ENCODE measurements at regions not wholly inside any gene's neighbourhood (a gene's known extent, or its start where the extent isn't known, plus 50 kb on each side); places are given as distances from the start of the nearest gene placed in this dataset.

DNA sequence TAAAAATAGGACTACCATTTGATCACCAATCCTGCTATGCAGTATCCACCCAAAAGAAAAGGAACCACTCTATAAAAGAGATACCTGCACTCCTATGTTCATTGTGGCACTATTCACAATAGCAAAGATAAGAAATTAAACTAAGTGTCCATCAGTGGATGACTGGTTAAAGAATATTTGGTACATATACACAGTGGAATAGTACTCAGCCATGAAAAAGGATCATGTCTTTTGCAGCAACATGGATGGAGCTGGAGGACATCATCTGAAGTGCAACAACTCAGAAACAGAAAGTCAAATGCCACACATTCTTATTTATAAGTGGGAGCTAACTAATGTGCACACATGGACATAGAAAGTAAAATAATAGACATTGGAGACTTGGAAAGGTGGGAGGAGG is 116.4 kb downstream of the PFKFB3 start:
- Histone ChIP-seq H3K4me2 (ENCODE audit: unreplicated experiment) (no peak overlapping the region), H3K4me3 (no peak overlapping the region), H3K9ac (no peak overlapping the region), H4K20me1 (ENCODE audit: insufficient read depth) (no peaks in the 10 kb centered on the region), H3K4me1 (ENCODE audit: insufficient read depth) (peaks cover 3% of the 10 kb centered on the region; the same call in 1 of the 2 replicates), H3K9me2 (ENCODE audit: insufficient read depth) (no peaks in the 10 kb centered on the region), H3K27ac (no peak overlapping the region), H3K9me3 (ENCODE audit: low read depth) (no peaks in the 10 kb centered on the region), H3K36me3 (ENCODE audit: low read depth) (no peaks in the 10 kb centered on the region), H2AFZ (no peak overlapping the region), H3K79me2 (ENCODE audit: insufficient read depth) (no peaks in the 10 kb centered on the region), H3F3A (ENCODE audit: insufficient read depth) (no peaks in the 10 kb centered on the region), H3K27me3 (replicated peaks; ENCODE audit: insufficient read depth) (peaks cover 13% of the 10 kb centered on the region; the same call in 1 of the 2 replicates)
- no peak for DNase-seq
- TF ChIP-seq EZH2phosphoT487 (IDR thresholded peaks at IDR 0.05; ENCODE audit: insufficient read depth, low read depth) (no peak), EZH2 (IDR thresholded peaks at IDR 0.05; ENCODE audit: insufficient read depth, poor library complexity, severe bottlenecking) (no peak)
- in situ Hi-C loops (cut with MboI) = no loop called here

DNA sequence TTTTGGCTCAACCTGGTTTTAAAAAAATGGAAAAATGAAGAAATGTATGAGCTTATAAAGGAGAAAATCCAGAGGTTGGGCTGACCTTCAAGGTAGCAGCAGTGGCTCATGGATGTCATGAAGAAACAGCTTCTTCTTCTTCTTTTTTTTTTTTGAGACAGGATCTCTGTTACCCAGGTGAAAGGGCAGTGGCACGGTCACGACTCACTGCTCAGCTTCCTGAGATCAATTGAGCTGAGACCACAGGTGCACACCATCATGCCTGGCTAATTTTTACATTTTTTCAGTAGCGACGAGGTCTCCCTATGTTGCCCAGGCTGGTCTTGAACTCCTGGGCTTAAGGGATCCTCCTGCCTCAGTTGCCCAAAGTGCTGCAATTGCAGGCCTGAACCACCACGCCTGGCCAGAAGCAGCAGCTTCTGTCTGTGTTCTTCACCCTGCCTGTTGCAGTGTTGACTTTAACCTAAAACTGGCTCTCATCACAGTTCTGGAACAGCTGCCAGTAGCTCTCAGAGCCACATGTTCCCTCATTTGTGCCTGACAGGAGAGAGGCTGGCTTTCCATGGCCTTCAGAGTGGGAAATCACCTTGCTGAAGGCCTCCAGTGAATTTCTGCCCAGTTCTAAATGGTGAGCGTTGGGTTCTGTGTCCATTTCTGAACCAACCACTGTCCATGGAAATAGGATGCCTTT is 117.7 kb downstream of the PFKFB3 start:
- Histone ChIP-seq H3K9me2 (ENCODE audit: insufficient read depth) (no peaks in the 10 kb centered on the region), H3K9me3 (ENCODE audit: low read depth) (no peaks in the 10 kb centered on the region), H3K27ac (no peak overlapping the region), H3K4me1 (ENCODE audit: insufficient read depth) (peaks cover 3% of the 10 kb centered on the region; the same call in 1 of the 2 replicates), H3K4me2 (ENCODE audit: unreplicated experiment) (no peak overlapping the region), H3F3A (ENCODE audit: insufficient read depth) (no peaks in the 10 kb centered on the region), H2AFZ (no peak overlapping the region), H3K4me3 (no peak overlapping the region), H3K36me3 (ENCODE audit: low read depth) (no peaks in the 10 kb centered on the region), H3K79me2 (ENCODE audit: insufficient read depth) (no peaks in the 10 kb centered on the region), H3K9ac (no peak overlapping the region), H3K27me3 (replicated peaks; ENCODE audit: insufficient read depth) (0 out of 2 replicates have a peak, but pooled peaks cover 4% of the 10 kb centered on the region), H4K20me1 (ENCODE audit: insufficient read depth) (no peaks in the 10 kb centered on the region)
- in situ Hi-C loops (cut with MboI) = no loop called here
- DNase-seq = no peak
- no peak for TF ChIP-seq EZH2 (IDR thresholded peaks at IDR 0.05; ENCODE audit: insufficient read depth, poor library complexity, severe bottlenecking)
- no peak for TF ChIP-seq EZH2phosphoT487 (IDR thresholded peaks at IDR 0.05; ENCODE audit: insufficient read depth, low read depth)
- WGBS, 2 experiments (ENCODE audit: low coverage in 1 of 2, low lambda C conversion rate in 2 of 2, missing lambda C conversion rate in 2 of 2) = 90 to 95% methylated on average over 5 to 6 of the region's 6 CpGs

DNA sequence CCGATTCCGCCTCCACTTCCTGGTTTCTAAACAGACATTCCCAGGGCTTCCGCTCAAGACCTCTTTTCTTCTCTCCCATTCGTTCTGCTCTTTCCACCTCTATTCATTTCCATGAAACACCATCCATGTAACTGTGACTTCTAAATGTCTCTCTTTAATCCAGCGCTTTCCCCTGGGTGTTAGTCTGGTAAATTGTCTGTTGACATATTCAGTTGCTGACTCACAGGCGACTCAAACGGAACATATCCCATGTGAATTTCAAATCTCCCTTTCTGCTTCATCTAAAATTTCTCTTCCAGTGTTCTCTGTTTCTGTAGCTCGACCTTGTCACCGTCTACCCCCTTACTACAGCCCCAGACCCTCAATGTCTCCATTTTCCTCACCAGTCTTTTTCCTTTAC is 119.1 kb downstream of the PFKFB3 start:
- in situ Hi-C loops (cut with MboI) = no loop called here
- Histone ChIP-seq H3K9me3 (ENCODE audit: low read depth) (no peaks in the 10 kb centered on the region), H3F3A (ENCODE audit: insufficient read depth) (no peaks in the 10 kb centered on the region), H4K20me1 (ENCODE audit: insufficient read depth) (no peaks in the 10 kb centered on the region), H3K9ac (no peak overlapping the region), H3K36me3 (ENCODE audit: low read depth) (no peaks in the 10 kb centered on the region), H3K4me1 (ENCODE audit: insufficient read depth) (peaks cover 3% of the 10 kb centered on the region; the same call in 1 of the 2 replicates), H3K27me3 (replicated peaks; ENCODE audit: insufficient read depth) (no peaks in the 10 kb centered on the region), H3K79me2 (ENCODE audit: insufficient read depth) (no peaks in the 10 kb centered on the region), H3K4me2 (ENCODE audit: unreplicated experiment) (no peak overlapping the region), H3K9me2 (ENCODE audit: insufficient read depth) (no peaks in the 10 kb centered on the region), H2AFZ (no peak overlapping the region), H3K27ac (no peak overlapping the region), H3K4me3 (no peak overlapping the region)
- TF ChIP-seq EZH2phosphoT487 (IDR thresholded peaks at IDR 0.05; ENCODE audit: insufficient read depth, low read depth) (no peak), EZH2 (IDR thresholded peaks at IDR 0.05; ENCODE audit: insufficient read depth, poor library complexity, severe bottlenecking) (no peak)
- 59 to 70% methylated on average over 9 of the region's 9 CpGs for WGBS, 2 experiments (ENCODE audit: low coverage in 1 of 2, low lambda C conversion rate in 2 of 2, missing lambda C conversion rate in 2 of 2)
- DNase-seq = peak; percentile 67

DNA sequence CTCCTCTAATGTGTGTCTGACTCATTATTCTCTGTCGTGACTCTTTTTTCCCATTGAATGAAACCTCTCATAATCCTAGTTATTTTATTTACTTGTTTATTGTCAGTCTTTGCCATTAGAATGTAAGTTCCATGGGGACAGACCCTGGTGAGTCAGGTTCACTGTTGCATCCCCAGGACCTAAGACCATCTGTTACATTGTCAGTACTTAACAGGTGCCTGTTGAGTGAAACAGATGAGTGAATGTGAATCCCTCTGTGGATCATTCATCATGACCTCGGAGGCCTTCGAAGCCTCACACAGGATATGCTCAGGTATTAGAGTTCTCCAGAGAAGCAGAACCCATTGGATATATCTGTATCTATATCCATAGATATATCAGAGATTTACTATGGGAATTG is 120.1 kb downstream of the PFKFB3 start:
- no peak for TF ChIP-seq EZH2 (IDR thresholded peaks at IDR 0.05; ENCODE audit: insufficient read depth, poor library complexity, severe bottlenecking)
- no peak for TF ChIP-seq EZH2phosphoT487 (IDR thresholded peaks at IDR 0.05; ENCODE audit: insufficient read depth, low read depth)
- H3K36me3 ChIP-seq (ENCODE audit: low read depth) = no peaks in the 10 kb centered on the region
- no peak overlapping the region for H3K4me2 ChIP-seq (ENCODE audit: unreplicated experiment)
- H3F3A ChIP-seq (ENCODE audit: insufficient read depth) = no peaks in the 10 kb centered on the region
- no peak overlapping the region for H2AFZ ChIP-seq
- 86 to 99% methylated on average over 3 of the region's 3 CpGs for WGBS, 2 experiments (ENCODE audit: low coverage in 1 of 2, low lambda C conversion rate in 2 of 2, missing lambda C conversion rate in 2 of 2)
- no peak overlapping the region for H3K4me3 ChIP-seq
- peaks cover 3% of the 10 kb centered on the region; the same call in 1 of the 2 replicates for H3K4me1 ChIP-seq (ENCODE audit: insufficient read depth)
- in situ Hi-C loops (cut with MboI) = no loop called here
- no peaks in the 10 kb centered on the region for H4K20me1 ChIP-seq (ENCODE audit: insufficient read depth)
- H3K9me2 ChIP-seq (ENCODE audit: insufficient read depth) = no peaks in the 10 kb centered on the region
- H3K27me3 ChIP-seq (replicated peaks; ENCODE audit: insufficient read depth) = no peaks in the 10 kb centered on the region
- DNase-seq = no peak
- H3K27ac ChIP-seq = no peak overlapping the region
- H3K9ac ChIP-seq = no peak overlapping the region
- H3K79me2 ChIP-seq (ENCODE audit: insufficient read depth) = no peaks in the 10 kb centered on the region
- H3K9me3 ChIP-seq (ENCODE audit: low read depth) = no peaks in the 10 kb centered on the region
